Vagina (tissue), 2 donors: ENCODE measurements at regions not wholly inside any gene's neighbourhood (a gene's known extent, or its start where the extent isn't known, plus 50 kb on each side); places are given as distances from the start of the nearest gene placed in this dataset.

ENCODE experiments used
- POLR2A ChIP-seq, 2 donors: fragments of 450-650 bp; IDR thresholded peaks; one replicate each; pipeline ENCODE4 v1.6.1; 2017; ENCODE audit warnings: antibody characterized with exemption in 2 of 2, mild to moderate bottlenecking in 2 of 2, moderate library complexity in 2 of 2
- POLR2AphosphoS5 ChIP-seq, 2 donors: sonication (generic); formaldehyde crosslinking; IDR thresholded peaks; one replicate each; pipeline ENCODE4 v1.9.0; 2017; ENCODE audit warnings: antibody characterized with exemption in 2 of 2, mild to moderate bottlenecking in 2 of 2, low read depth in 1 of 2; ENCODE audit not compliant: insufficient read depth in 1 of 2
- TF ChIP-seq, protein P1 (sequence below), 3 experiments: fragments of 450-650 bp in 2 of 3; fragments of 200-600 bp in 1 of 3; sonication (generic) in 1 of 3; IDR thresholded peaks; one replicate each; pipeline ENCODE4 v1.5.1; 2017 to 2019; ENCODE audit warnings: antibody characterized with exemption in 3 of 3, mild to moderate bottlenecking in 2 of 3, moderate library complexity in 2 of 3

DNA sequence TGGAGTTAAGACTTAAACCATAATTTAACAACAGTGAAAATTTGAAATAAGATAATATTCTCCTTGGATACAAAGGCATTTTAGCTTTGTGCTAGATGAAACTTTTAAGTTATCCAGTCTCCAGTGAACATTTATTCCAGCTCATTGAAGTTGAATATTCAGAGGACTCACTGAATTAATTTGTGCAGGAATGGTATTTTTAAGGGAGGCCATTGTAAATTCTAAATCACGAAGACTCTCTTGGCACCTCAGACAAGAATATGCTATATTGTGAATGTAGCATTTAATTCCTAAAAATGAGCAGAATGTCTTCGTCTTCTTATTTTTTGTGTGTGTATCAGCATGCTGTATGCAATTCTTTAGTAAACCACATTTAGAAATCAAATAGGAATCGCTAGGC, 731.7 kb upstream of the RAB6C start:
- TF ChIP-seq, protein P1, sequence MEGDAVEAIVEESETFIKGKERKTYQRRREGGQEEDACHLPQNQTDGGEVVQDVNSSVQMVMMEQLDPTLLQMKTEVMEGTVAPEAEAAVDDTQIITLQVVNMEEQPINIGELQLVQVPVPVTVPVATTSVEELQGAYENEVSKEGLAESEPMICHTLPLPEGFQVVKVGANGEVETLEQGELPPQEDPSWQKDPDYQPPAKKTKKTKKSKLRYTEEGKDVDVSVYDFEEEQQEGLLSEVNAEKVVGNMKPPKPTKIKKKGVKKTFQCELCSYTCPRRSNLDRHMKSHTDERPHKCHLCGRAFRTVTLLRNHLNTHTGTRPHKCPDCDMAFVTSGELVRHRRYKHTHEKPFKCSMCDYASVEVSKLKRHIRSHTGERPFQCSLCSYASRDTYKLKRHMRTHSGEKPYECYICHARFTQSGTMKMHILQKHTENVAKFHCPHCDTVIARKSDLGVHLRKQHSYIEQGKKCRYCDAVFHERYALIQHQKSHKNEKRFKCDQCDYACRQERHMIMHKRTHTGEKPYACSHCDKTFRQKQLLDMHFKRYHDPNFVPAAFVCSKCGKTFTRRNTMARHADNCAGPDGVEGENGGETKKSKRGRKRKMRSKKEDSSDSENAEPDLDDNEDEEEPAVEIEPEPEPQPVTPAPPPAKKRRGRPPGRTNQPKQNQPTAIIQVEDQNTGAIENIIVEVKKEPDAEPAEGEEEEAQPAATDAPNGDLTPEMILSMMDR (IDR thresholded peaks at IDR 0.05): no peak
- TF ChIP-seq POLR2AphosphoS5 (IDR thresholded peaks at IDR 0.05; ENCODE audit: insufficient read depth in 1 of 2, low read depth in 1 of 2) (no peak), POLR2A (IDR thresholded peaks at IDR 0.05) (no peak)
